A172 (cell line): ENCODE measurements at regions not wholly inside any gene's neighbourhood (a gene's known extent, or its start where the extent isn't known, plus 50 kb on each side); places are given as distances from the start of the nearest gene placed in this dataset.
A peak's percentile ranks its signal among the peaks of the same experiment; 100 is the strongest.

Experiments
- DNase-seq: peaks from one replicate; pipeline ENCODE4 v3.0.0-alpha.2; 2015; ENCODE audit warnings: low spot score

GRCh38 chr6:169946971-169947370 is 195.5 kb downstream of the ERMARD start:
- DNase-seq = no peak

GRCh38 chr6:169945117-169945516 is 193.7 kb downstream of the ERMARD start:
- no peak for DNase-seq

GRCh38 chr6:169944415-169944814 is 193.0 kb downstream of the ERMARD start:
- DNase-seq = no peak

GRCh38 chr6:169944061-169944337 is 192.6 kb downstream of the ERMARD start:
- DNase-seq = no peak

GRCh38 chr6:169943241-169944060 is 192.0 kb downstream of the ERMARD start:
- DNase-seq = no peak

- no peak for DNase-seq
These were observed 190.8 kb downstream of the ERMARD start for GRCh38 chr6:169942173-169942572.

GRCh38 chr6:169940481-169941271 is 189.3 kb downstream of the ERMARD start:
- DNase-seq = no peak

GRCh38 chr6:169939554-169940164 is 188.2 kb downstream of the ERMARD start:
- DNase-seq = no peak

- DNase-seq = no peak
These were observed 187.3 kb downstream of the ERMARD start for GRCh38 chr6:169938731-169939130.

- no peak for DNase-seq
These were observed 186.9 kb downstream of the ERMARD start for GRCh38 chr6:169938262-169938701.

GRCh38 chr6:169937389-169938261 is 186.2 kb downstream of the ERMARD start:
- no peak for DNase-seq

- DNase-seq = no peak
These were observed 185.0 kb downstream of the ERMARD start for GRCh38 chr6:169936355-169936975.

- no peak for DNase-seq
These were observed 184.4 kb downstream of the ERMARD start for GRCh38 chr6:169935861-169936260.

GRCh38 chr6:169935348-169935718 is 183.9 kb downstream of the ERMARD start:
- DNase-seq = peak; percentile 73

- no peak for DNase-seq
These were observed 183.4 kb downstream of the ERMARD start for GRCh38 chr6:169934699-169935347.

- DNase-seq = peak; percentile 23
These were observed 182.6 kb downstream of the ERMARD start for GRCh38 chr6:169933839-169934698.

GRCh38 chr6:169933251-169933821 is 181.9 kb downstream of the ERMARD start:
- no peak for DNase-seq

GRCh38 chr6:169932491-169932890 is 181.1 kb downstream of the ERMARD start:
- no peak for DNase-seq

- no peak for DNase-seq
These were observed 179.8 kb downstream of the ERMARD start for GRCh38 chr6:169931261-169931660.
